HG02759 (cell line): ENCODE measurements at regions not wholly inside any gene's neighbourhood (a gene's known extent, or its start where the extent isn't known, plus 50 kb on each side); places are given as distances from the start of the nearest gene placed in this dataset.

Source experiments
- ATAC-seq: cut with Tn5 transposase; IDR thresholded peaks from one replicate; pipeline ENCODE4 v1.9.1; 2021; ENCODE audit warnings: mild to moderate bottlenecking, moderate library complexity; ENCODE audit not compliant: unreplicated experiment

DNA sequence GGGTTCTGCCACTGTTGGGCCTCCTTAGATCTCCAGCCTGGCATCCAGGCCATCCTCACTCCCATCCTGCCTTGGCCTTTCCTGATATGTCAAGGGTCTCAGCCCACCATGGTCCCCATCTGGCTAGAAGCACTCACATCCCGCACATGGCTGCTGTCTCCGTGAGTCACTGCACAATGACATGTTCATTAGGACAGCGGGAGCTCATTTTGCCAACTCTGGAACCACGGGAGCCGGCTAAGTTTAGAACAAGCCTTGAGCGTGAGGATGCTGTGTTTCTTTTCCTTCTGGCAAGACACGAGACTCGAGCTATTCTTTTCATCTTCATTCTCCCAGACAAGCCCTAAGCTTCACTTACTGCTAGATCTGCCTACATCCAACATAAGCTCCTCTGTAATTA lies 65.7 kb upstream of the KSR1 start:
- no peak for ATAC-seq

- no peak for ATAC-seq
These were observed 64.8 kb upstream of the KSR1 start for GRCh38 chr17:27391427-27391826.

DNA sequence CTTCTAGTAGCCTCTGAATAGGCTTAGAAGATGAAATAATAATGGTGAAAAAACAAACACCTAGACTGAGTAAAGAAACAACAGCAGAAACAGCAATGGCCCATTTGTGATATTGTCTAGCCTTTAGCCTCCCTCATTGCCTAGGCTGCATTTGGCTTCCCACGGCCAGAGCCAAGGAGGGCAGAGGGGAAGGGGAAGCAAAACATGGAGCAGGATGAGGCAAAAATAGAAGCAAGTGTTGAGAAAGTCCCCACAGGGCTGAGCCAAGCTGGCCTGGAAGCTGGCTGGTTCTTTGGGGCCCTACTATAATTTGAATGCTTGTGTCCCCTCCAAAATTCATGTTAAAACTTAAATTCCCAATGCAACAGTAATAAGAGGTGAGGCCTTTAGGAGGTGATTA lies 60.2 kb upstream of the KSR1 start:
- no peak for ATAC-seq

GRCh38 chr17:27396941-27397340 lies 59.3 kb upstream of the KSR1 start:
- no peak for ATAC-seq

GRCh38 chr17:27398691-27399090 lies 57.6 kb upstream of the KSR1 start:
- no peak for ATAC-seq

DNA sequence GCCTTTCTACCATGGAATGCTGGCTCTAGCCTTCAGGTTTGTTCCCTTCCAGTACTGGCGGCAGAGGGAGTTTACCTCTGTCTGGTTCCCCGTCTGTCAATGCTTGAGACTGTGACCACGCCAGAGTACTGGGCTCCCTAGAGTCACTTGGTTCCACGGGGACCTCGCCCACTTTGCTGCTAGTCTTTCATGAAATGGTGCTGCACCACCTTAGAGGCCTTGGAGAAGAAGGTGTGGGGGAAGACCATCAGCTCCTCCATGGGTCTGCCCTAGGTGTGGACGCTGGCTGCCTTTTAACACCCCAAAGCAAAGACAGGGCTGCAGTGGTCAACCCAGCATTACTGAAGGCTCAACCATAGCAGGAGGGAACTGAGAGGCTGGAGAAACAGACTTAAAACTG lies 55.3 kb upstream of the KSR1 start:
- no peak for ATAC-seq

DNA sequence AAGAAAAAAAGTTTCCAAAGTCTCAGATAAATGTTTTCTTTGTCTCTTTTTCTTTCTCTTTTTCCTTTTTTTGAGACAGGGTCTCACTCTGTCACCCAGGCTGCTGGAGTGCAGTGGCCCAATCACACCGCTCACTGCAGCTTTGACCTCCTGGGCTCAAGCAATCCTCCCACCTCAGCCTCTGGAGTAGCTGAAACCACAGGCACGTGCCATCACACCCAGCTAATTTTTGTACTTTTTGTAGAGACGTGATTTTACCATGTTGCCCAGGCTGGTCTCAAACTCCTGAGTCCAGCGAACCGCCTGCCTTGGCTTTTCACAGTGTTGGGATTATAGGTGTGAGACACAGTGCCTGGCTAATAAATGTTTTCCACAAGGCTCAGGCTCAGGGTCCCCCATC lies 53.3 kb upstream of the KSR1 start:
- no peak for ATAC-seq

DNA sequence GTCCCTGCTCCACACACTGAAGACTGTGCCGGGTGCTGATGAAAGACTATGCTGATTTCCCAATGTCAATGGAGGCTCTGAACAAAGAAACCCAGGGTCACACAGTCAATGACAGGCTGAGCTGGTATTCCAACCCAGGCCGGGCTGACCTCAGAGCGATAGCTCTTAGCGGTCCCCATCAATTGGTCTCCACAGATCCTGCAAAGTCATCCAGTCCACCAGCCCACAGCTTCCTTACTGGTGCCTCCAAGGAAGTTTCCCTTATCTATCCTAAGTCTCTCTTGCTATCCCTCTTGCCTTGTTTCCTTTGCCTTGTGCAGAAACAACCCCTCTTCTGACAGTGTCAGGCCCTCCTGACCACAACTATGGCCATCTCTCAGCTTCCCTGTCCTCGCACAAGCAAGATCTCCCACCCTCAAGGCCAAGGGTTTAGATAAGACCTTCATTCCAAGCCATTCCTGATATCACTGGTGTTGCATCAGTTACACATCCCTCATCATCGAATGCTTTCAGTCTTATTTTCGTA lies 52.7 kb upstream of the KSR1 start:
- ATAC-seq: no peak

DNA sequence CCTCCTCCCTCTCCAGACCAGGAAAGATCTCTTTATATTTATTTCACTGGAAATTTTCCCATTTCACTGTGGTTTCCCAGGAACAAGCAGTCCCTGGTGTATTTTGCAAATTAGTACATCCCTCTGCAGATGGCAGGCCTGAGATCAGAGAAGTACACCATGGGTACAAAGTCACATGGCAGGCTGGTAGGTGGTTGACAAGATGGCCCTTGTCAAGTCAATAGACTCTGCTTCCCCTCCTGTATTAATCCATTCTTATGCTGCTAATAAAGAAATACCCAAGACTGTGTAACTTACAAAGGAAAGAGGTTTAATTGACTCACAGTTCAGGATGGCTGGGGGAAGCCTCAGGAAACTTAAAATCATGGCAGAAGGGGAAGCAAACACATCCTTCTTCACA lies 51.6 kb upstream of the KSR1 start:
- no peak for ATAC-seq
